Keratinocyte (primary cell): ENCODE measurements at regions not wholly inside any gene's neighbourhood (a gene's known extent, or its start where the extent isn't known, plus 50 kb on each side); places are given as distances from the start of the nearest gene placed in this dataset.

ENCODE experiments used
- DNase-seq: peaks from one replicate; pipeline ENCODE4 v3.0.0-alpha.2; 2011; ENCODE audit warnings: low read depth, missing footprints, low spot score
- FAIRE-seq: peaks from 2 replicates; lab custom pipeline; 2011; peaks lifted over from hg19 to GRCh38; lab: Jason Lieb, UNC
- H2AFZ ChIP-seq: 2 replicates; pipeline ENCODE4 v1.6.0; 2012; ENCODE audit warnings: low read length, control low read depth, inconsistent platforms; ENCODE audit not compliant: control insufficient read depth
- H3K27ac ChIP-seq: 2 replicates; pipeline ENCODE4 v1.5.1; 2011; ENCODE audit warnings: low read length; ENCODE audit not compliant: control insufficient read depth, insufficient read depth
- H3K27me3 ChIP-seq: 3 replicates; pipeline ENCODE4 v1.6.0; 2011; ENCODE audit warnings: low read length; ENCODE audit not compliant: control insufficient read depth, insufficient read depth; ENCODE audit errors: extremely low read depth
- H3K36me3 ChIP-seq, 2 experiments: 2 replicates in 1 of 2; 3 replicates in 1 of 2; pipeline ENCODE4 v1.5.1; 2011; ENCODE audit warnings: low read length in 2 of 2, mild to moderate bottlenecking in 1 of 2; ENCODE audit not compliant: control insufficient read depth in 2 of 2, insufficient read depth in 2 of 2; ENCODE audit errors: extremely low read depth in 1 of 2
- H3K4me1 ChIP-seq: 3 replicates; pipeline ENCODE4 v1.5.1; 2011; ENCODE audit warnings: low read length; ENCODE audit not compliant: control insufficient read depth, insufficient read depth; ENCODE audit errors: extremely low read depth
- H3K4me2 ChIP-seq: 3 replicates; pipeline ENCODE4 v1.6.0; 2011; ENCODE audit warnings: low read depth, low read length; ENCODE audit not compliant: control insufficient read depth, insufficient read depth; ENCODE audit errors: extremely low read depth
- H3K4me3 ChIP-seq, 3 experiments: fragments of 200-600 bp in 1 of 3; sonication (generic) in 1 of 3; 2 replicates in 2 of 3; 3 replicates in 1 of 3; pipeline ENCODE4 v1.5.1; 2011 to 2016; ENCODE audit warnings: low read length in 3 of 3, mild to moderate bottlenecking in 3 of 3, control low read depth in 2 of 3, inconsistent platforms in 1 of 3, low read depth in 1 of 3, mixed read lengths in 1 of 3, mixed run types in 1 of 3, moderate library complexity in 1 of 3; ENCODE audit not compliant: control insufficient read depth in 2 of 3, insufficient read depth in 2 of 3; ENCODE audit errors: extremely low read depth in 1 of 3
- H3K79me2 ChIP-seq: 2 replicates; pipeline ENCODE4 v1.6.0; 2012; ENCODE audit warnings: low read length; ENCODE audit not compliant: control insufficient read depth, insufficient read depth
- H3K9ac ChIP-seq: 3 replicates; pipeline ENCODE4 v1.6.0; 2011; ENCODE audit warnings: low read length; ENCODE audit not compliant: control insufficient read depth, insufficient read depth; ENCODE audit errors: extremely low read depth
- H3K9me1 ChIP-seq: 3 replicates; pipeline ENCODE4 v1.6.0; 2011; ENCODE audit warnings: low read length; ENCODE audit not compliant: control insufficient read depth, insufficient read depth; ENCODE audit errors: extremely low read depth
- H3K9me3 ChIP-seq: 2 replicates; pipeline ENCODE4 v1.5.1; 2012; ENCODE audit warnings: low read depth, low read length; ENCODE audit not compliant: control insufficient read depth
- H4K20me1 ChIP-seq: 3 replicates; pipeline ENCODE4 v1.6.0; 2011; ENCODE audit warnings: low read length; ENCODE audit not compliant: control insufficient read depth, insufficient read depth; ENCODE audit errors: extremely low read depth
- EZH2 ChIP-seq: IDR thresholded peaks from one replicate; pipeline ENCODE4 v1.6.1; 2012; ENCODE audit warnings: inconsistent platforms, mild to moderate bottlenecking, low read length, moderate library complexity
- dilution Hi-C: fragments of 300-500 bp; cut with MboI; formaldehyde crosslinking; loops from one replicate; pipeline ENCODE4 v1.7.0; 2020; ENCODE audit warnings: low sequenced_read_pairs; ENCODE audit not compliant: extremely low pct_ligation_motif_present
- TF ChIP-seq, protein P1 (sequence below), 3 experiments: IDR thresholded peaks in 1 of 3; conservative IDR thresholded peaks in 1 of 3; optimal IDR thresholded peaks in 1 of 3; 2 replicates in 2 of 3; 3 replicates in 1 of 3; pipeline versions ENCODE3 to v1.5.1; 2011; ENCODE audit warnings: low read length in 3 of 3, mild to moderate bottlenecking in 3 of 3, moderate library complexity in 2 of 3, control low read depth in 1 of 3, inconsistent platforms in 1 of 3; ENCODE audit not compliant: insufficient read depth in 2 of 3; ENCODE audit errors: extremely low read depth in 1 of 3

DNA sequence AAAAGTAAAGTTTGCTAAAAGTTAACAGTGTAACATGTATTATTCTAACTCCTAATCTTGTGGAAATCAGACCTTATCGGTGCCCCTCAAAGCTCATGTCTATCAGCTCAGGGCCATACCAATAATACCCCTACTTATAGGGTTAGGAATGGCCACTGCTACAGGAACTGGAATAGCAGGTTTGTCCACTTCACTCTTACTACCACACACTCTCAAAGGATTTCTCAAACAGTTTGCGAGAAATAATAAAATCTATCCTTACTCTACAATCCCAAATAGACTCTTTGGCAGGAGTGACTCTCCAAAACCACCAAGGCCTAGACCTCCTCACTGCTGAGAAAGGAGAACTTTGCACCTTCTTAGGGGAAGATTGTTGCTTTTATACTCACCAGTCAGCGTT, 1677.7 kb downstream of the OLFM4 start:
- Histone ChIP-seq H4K20me1 (no peaks in the 10 kb centered on the region), H3K9me3 (no peaks in the 10 kb centered on the region), H3K36me3 (no peaks in the 10 kb centered on the region), H3K9me1 (no peaks in the 10 kb centered on the region), H3K9ac (no peak overlapping the region), H3K4me1 (no peaks in the 10 kb centered on the region), H2AFZ (no peak overlapping the region), H3K4me2 (no peak overlapping the region), H3K4me3 (no peak overlapping the region), H3K79me2 (no peaks in the 10 kb centered on the region), H3K27ac (no peak overlapping the region), H3K27me3 (no peaks in the 10 kb centered on the region)
- FAIRE-seq (no peak), DNase-seq (no peak)
- dilution Hi-C loops = no loop called here
- TF ChIP-seq, protein P1, sequence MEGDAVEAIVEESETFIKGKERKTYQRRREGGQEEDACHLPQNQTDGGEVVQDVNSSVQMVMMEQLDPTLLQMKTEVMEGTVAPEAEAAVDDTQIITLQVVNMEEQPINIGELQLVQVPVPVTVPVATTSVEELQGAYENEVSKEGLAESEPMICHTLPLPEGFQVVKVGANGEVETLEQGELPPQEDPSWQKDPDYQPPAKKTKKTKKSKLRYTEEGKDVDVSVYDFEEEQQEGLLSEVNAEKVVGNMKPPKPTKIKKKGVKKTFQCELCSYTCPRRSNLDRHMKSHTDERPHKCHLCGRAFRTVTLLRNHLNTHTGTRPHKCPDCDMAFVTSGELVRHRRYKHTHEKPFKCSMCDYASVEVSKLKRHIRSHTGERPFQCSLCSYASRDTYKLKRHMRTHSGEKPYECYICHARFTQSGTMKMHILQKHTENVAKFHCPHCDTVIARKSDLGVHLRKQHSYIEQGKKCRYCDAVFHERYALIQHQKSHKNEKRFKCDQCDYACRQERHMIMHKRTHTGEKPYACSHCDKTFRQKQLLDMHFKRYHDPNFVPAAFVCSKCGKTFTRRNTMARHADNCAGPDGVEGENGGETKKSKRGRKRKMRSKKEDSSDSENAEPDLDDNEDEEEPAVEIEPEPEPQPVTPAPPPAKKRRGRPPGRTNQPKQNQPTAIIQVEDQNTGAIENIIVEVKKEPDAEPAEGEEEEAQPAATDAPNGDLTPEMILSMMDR (optimal IDR thresholded peaks at IDR 0.05 in 1 of 3, IDR thresholded peaks at IDR 0.05 in 1 of 3, conservative IDR thresholded peaks at IDR 0.05 in 1 of 3; ENCODE audit: extremely low read depth in 1 of 3, insufficient read depth in 2 of 3, low read length in 3 of 3) = no peak
- TF ChIP-seq EZH2 = no peak

- DNase-seq = no peak
- no peak overlapping the region for H3K4me3 ChIP-seq
- H3K9me3 ChIP-seq = no peaks in the 10 kb centered on the region
- H3K36me3 ChIP-seq = no peaks in the 10 kb centered on the region
- TF ChIP-seq EZH2 = no peak
- TF ChIP-seq, protein P1 (optimal IDR thresholded peaks at IDR 0.05 in 1 of 3, IDR thresholded peaks at IDR 0.05 in 1 of 3, conservative IDR thresholded peaks at IDR 0.05 in 1 of 3; ENCODE audit: extremely low read depth in 1 of 3, insufficient read depth in 2 of 3, low read length in 3 of 3) = no peak
- H3K27ac ChIP-seq = no peak overlapping the region
- no peak overlapping the region for H2AFZ ChIP-seq
- no peak overlapping the region for H3K9ac ChIP-seq
- no peaks in the 10 kb centered on the region for H3K27me3 ChIP-seq
- H3K4me2 ChIP-seq = no peak overlapping the region
- no peak for FAIRE-seq
- H3K4me1 ChIP-seq = no peaks in the 10 kb centered on the region
- H3K79me2 ChIP-seq = no peaks in the 10 kb centered on the region
- no peaks in the 10 kb centered on the region for H4K20me1 ChIP-seq
- H3K9me1 ChIP-seq = no peaks in the 10 kb centered on the region
- dilution Hi-C loops = no loop called here
Measured at GRCh38 chr13:54709546-54709945, 1680.9 kb downstream of the OLFM4 start.
